HepG2 (cell line): ENCODE measurements at regions not wholly inside any gene's neighbourhood (a gene's known extent, or its start where the extent isn't known, plus 50 kb on each side); places are given as distances from the start of the nearest gene placed in this dataset.

ENCODE experiments used
- ATAC-seq: fragments of 200-7000 bp; cut with Tn5 transposase; 3 replicates; pipeline ENCODE4 v1.9.1; 2020; ENCODE audit warnings: mild to moderate bottlenecking, moderate library complexity
- BruUV-seq: library from RNA; stranded (reverse); fragments of 400-500 nt; replicated peaks from 2 replicates; lab custom pipeline; 2021; lab: Mats Ljungman, UMichigan
- CTCF ChIA-PET: fragments of 300-600 bp; formaldehyde crosslinking; extraction: SDS; loops from one replicate; lab custom pipeline; 2021; ENCODE audit warnings: low total read pairs, inconsistent platforms, low intra/inter-chr PET ratio; lab: Yijun Ruan, JAX
- POLR2A ChIA-PET: fragments of 350-600 bp; sonication (Branson Sonifier 250); formaldehyde crosslinking; loops from one replicate; lab custom pipeline; 2020; ENCODE audit warnings: antibody characterized with exemption, inconsistent platforms; lab: Yijun Ruan, JAX
- DNase-seq: peaks from one replicate; pipeline ENCODE4 v3.0.0-alpha.2; 2015; ENCODE audit warnings: low spot score
- FAIRE-seq: peaks from 3 replicates; lab custom pipeline; 2011; peaks lifted over from hg19 to GRCh38; lab: Jason Lieb, UNC
- H2AFZ ChIP-seq: one replicate; pipeline ENCODE4 v1.6.1; 2011; ENCODE audit warnings: low read length, inconsistent platforms
- H3K27ac ChIP-seq: fragments of 300-600 bp; 3 replicates; pipeline ENCODE4 v1.8.0; 2011; ENCODE audit warnings: mixed run types, mild to moderate bottlenecking, mixed read lengths, low read length, inconsistent platforms; ENCODE audit not compliant: insufficient read depth; ENCODE audit errors: extremely low read length
- H3K27me3 ChIP-seq, 2 experiments: fragments of 200-600 bp in 1 of 2; 2 replicates in 1 of 2; 3 replicates in 1 of 2; pipeline versions ENCODE4 v1.6.0 to v1.8.0; 2011; ENCODE audit warnings: low read length in 2 of 2, mild to moderate bottlenecking in 2 of 2, moderate library complexity in 2 of 2, inconsistent platforms in 1 of 2; ENCODE audit not compliant: insufficient read depth in 2 of 2, control insufficient read depth in 1 of 2
- H3K36me3 ChIP-seq, 2 experiments: fragments of 200-600 bp in 1 of 2; replicated peaks in 1 of 2; 2 replicates in 1 of 2; 3 replicates in 1 of 2; pipeline versions ENCODE4 v1.5.1 to v1.8.0; 2011; ENCODE audit warnings: low read length in 2 of 2, inconsistent platforms in 1 of 2; ENCODE audit not compliant: insufficient read depth in 2 of 2, control insufficient read depth in 1 of 2
- H3K4me1 ChIP-seq: 2 replicates; pipeline ENCODE4 v1.5.1; 2012; ENCODE audit warnings: low read length, inconsistent platforms; ENCODE audit not compliant: insufficient read depth
- H3K4me2 ChIP-seq: 2 replicates; pipeline ENCODE4 v1.6.0; 2011; ENCODE audit warnings: low read depth, low read length, inconsistent platforms
- H3K4me3 ChIP-seq, 3 experiments: fragments of 200-600 bp in 1 of 3; sonication (generic), shearing (Covaris generic) in 1 of 3; replicated peaks in 1 of 3; 2 replicates each; pipeline ENCODE4 v1.5.1; 2011 to 2016; ENCODE audit warnings: low read length in 3 of 3, inconsistent platforms in 2 of 3, low read depth in 2 of 3, mild to moderate bottlenecking in 2 of 3, control low read depth in 1 of 3, mixed read lengths in 1 of 3; ENCODE audit not compliant: insufficient read depth in 1 of 3
- H3K79me2 ChIP-seq: one replicate; pipeline ENCODE4 v1.6.1; 2011; ENCODE audit warnings: low read length, inconsistent platforms; ENCODE audit not compliant: insufficient read depth
- H3K9ac ChIP-seq: 2 replicates; pipeline ENCODE4 v1.6.0; 2011; ENCODE audit warnings: mild to moderate bottlenecking, low read depth, low read length, inconsistent platforms; ENCODE audit not compliant: insufficient read depth
- H3K9me3 ChIP-seq: 2 replicates; pipeline ENCODE4 v1.5.1; 2012; ENCODE audit warnings: mild to moderate bottlenecking, low read length
- H4K20me1 ChIP-seq: 2 replicates; pipeline ENCODE4 v1.6.0; 2011; ENCODE audit warnings: inconsistent platforms, mild to moderate bottlenecking, low read length, moderate library complexity; ENCODE audit not compliant: insufficient read depth
- ATF2 ChIP-seq: sonication (generic); formaldehyde crosslinking; IDR thresholded peaks from 2 replicates; pipeline ENCODE4 v1.4.0; 2020; ENCODE audit warnings: missing genetic modification reagents
- CCDC6 ChIP-seq: sonication (generic); formaldehyde crosslinking; IDR thresholded peaks from 2 replicates; pipeline ENCODE4 v1.8.1; 2022; ENCODE audit warnings: mild to moderate bottlenecking, missing genetic modification reagents, moderate library complexity
- CENPT ChIP-seq: sonication (generic); formaldehyde crosslinking; IDR thresholded peaks from 2 replicates; pipeline ENCODE4 v1.8.0; 2022; ENCODE audit warnings: low read depth, mild to moderate bottlenecking, moderate library complexity, missing genetic modification reagents
- DPF2 ChIP-seq: sonication (generic); formaldehyde crosslinking; IDR thresholded peaks from 2 replicates; pipeline ENCODE4 v1.4.0; 2020; ENCODE audit warnings: mild to moderate bottlenecking, low read depth, missing genetic modification reagents, borderline replicate concordance
- FOXJ3 ChIP-seq: sonication (generic); formaldehyde crosslinking; IDR thresholded peaks from 2 replicates; pipeline ENCODE4 v1.4.0; 2020; ENCODE audit warnings: missing genetic modification reagents, mild to moderate bottlenecking, borderline replicate concordance
- GRHL1 ChIP-seq: sonication (generic); formaldehyde crosslinking; conservative IDR thresholded peaks from 2 replicates; pipeline ENCODE4 v1.8.0; 2022; ENCODE audit warnings: missing genetic modification reagents
- HOXA3 ChIP-seq: sonication (generic); formaldehyde crosslinking; IDR thresholded peaks from 2 replicates; pipeline ENCODE4 v1.5.0; 2020; ENCODE audit warnings: missing genetic modification reagents
- KDM4B ChIP-seq: sonication (generic); formaldehyde crosslinking; IDR thresholded peaks from 2 replicates; pipeline ENCODE4 v1.4.0; 2020; ENCODE audit warnings: missing genetic modification reagents
- KLF16 ChIP-seq, 2 experiments: sonication (generic) in 1 of 2; formaldehyde crosslinking in 1 of 2; IDR thresholded peaks; 2 replicates each; pipeline versions ENCODE4 v1.6.1 to v1.8.0; 2016 to 2023; ENCODE audit warnings: missing genetic modification reagents in 2 of 2, missing compliant biosample characterization in 1 of 2
- KMT2A ChIP-seq: sonication (generic); formaldehyde crosslinking; IDR thresholded peaks from 2 replicates; pipeline ENCODE4 v1.4.0; 2020; ENCODE audit warnings: missing genetic modification reagents
- RFXAP ChIP-seq: sonication (generic); formaldehyde crosslinking; IDR thresholded peaks from 2 replicates; pipeline ENCODE4 v1.4.0; 2020; ENCODE audit warnings: missing genetic modification reagents, borderline replicate concordance
- SP1 ChIP-seq, 2 experiments: fragments of 450-650 bp in 1 of 2; sonication (generic) in 1 of 2; formaldehyde crosslinking in 1 of 2; IDR thresholded peaks; 2 replicates each; pipeline versions ENCODE4 v1.4.0 to v1.6.1; 2016 to 2020; ENCODE audit warnings: missing genetic modification reagents in 1 of 2
- U2AF2 ChIP-seq: fragments of 200-400 bp; formaldehyde crosslinking; IDR thresholded peaks from 2 replicates; pipeline ENCODE4 v1.6.1; 2017; ENCODE audit warnings: low read depth, mild to moderate bottlenecking, low read length
- ZNF430 ChIP-seq: sonication (generic); formaldehyde crosslinking; IDR thresholded peaks from 2 replicates; pipeline ENCODE4 v1.9.0; 2021; ENCODE audit warnings: mild to moderate bottlenecking, missing genetic modification reagents
- ZNF674 ChIP-seq: sonication (generic); formaldehyde crosslinking; IDR thresholded peaks from 2 replicates; pipeline ENCODE4 v1.5.0; 2020; ENCODE audit warnings: low read depth, mild to moderate bottlenecking, missing genetic modification reagents
- WGBS: methylation state at CpG from one replicate; pipeline ENCODE4 v1.1.6; 2017; ENCODE audit warnings: low lambda C conversion rate; 5-methylcytosine and 5-hydroxymethylcytosine counted together
- in situ Hi-C: cut with HindIII; loops from 2 replicates; pipeline ENCODE4 v1.10.0; 2017; ENCODE audit warnings: low pct_unique_long_range_greater_than_20kb; ENCODE audit not compliant: extremely low pct_ligation_motif_present
- intact Hi-C: fragments of 100-400 bp; cut with micrococcal nuclease; formaldehyde crosslinking; loops from one replicate; pipeline ENCODE4 v1.10.0; 2022; ENCODE audit not compliant: unreplicated experiment

GRCh38 chr10:25804505-25804904 is 129.5 kb upstream of the MYO3A start:
- ChIA-PET CTCF (no interaction called here), POLR2A (no interaction called here)
- Histone ChIP-seq H3K9me3 (no peaks in the 10 kb centered on the region), H3K4me3 (no peak overlapping the region), H4K20me1 (no peaks in the 10 kb centered on the region), H2AFZ (no peak overlapping the region), H3K27ac (no peak overlapping the region), H3K27me3 (no peaks in the 10 kb centered on the region), H3K4me2 (no peak overlapping the region), H3K4me1 (no peaks in the 10 kb centered on the region), H3K9ac (no peak overlapping the region), H3K36me3 (no peaks in the 10 kb centered on the region), H3K79me2 (no peaks in the 10 kb centered on the region)
- BruUV-seq, result no TSS peak
- intact Hi-C loops (no loop called here), in situ Hi-C loops (no loop called here)
- FAIRE-seq, result no peak
- 0% methylated on average over 2 of the region's 2 CpGs for WGBS
- no peak for TF ChIP-seq CCDC6 (CRISPR knock-in tag)
- no peak for TF ChIP-seq U2AF2
- TF ChIP-seq ZNF674 (CRISPR knock-in tag), result no peak
- no peak for TF ChIP-seq SP1 (IDR thresholded peaks at IDR 0.05)
- TF ChIP-seq SP1 (CRISPR knock-in tag; IDR thresholded peaks at IDR 0.05), result no peak
- TF ChIP-seq ATF2, result no peak
- no peak for DNase-seq
- no peak for ATAC-seq

GRCh38 chr10:25805986-25806385 is 128.0 kb upstream of the MYO3A start:
- H3K4me1 ChIP-seq, result no peaks in the 10 kb centered on the region
- POLR2A ChIA-PET, result no interaction called here
- no peaks in the 10 kb centered on the region for H4K20me1 ChIP-seq
- no peak overlapping the region for H3K4me2 ChIP-seq
- no peaks in the 10 kb centered on the region for H3K79me2 ChIP-seq
- CTCF ChIA-PET, result no interaction called here
- in situ Hi-C loops (no loop called here), intact Hi-C loops (no loop called here)
- no TSS peak for BruUV-seq
- ATAC-seq (no peak), FAIRE-seq (no peak), DNase-seq (no peak)
- no peaks in the 10 kb centered on the region for H3K36me3 ChIP-seq
- 36% methylated on average over 6 of the region's 9 CpGs for WGBS
- H3K9me3 ChIP-seq, result no peaks in the 10 kb centered on the region
- H3K4me3 ChIP-seq, result no peak overlapping the region
- H3K27me3 ChIP-seq, result no peaks in the 10 kb centered on the region
- no peak overlapping the region for H2AFZ ChIP-seq
- no peak overlapping the region for H3K9ac ChIP-seq
- H3K27ac ChIP-seq, result no peak overlapping the region
- TF ChIP-seq HOXA3, result no peak
- no peak for TF ChIP-seq RFXAP (CRISPR knock-in tag)
- TF ChIP-seq GRHL1 (CRISPR knock-in tag), result no peak
- no peak for TF ChIP-seq KMT2A
- no peak for TF ChIP-seq DPF2 (CRISPR knock-in tag)
- no peak for TF ChIP-seq KLF16 (CRISPR knock-in tag; IDR thresholded peaks at IDR 0.05)
- TF ChIP-seq ZNF430, result no peak
- TF ChIP-seq CENPT (CRISPR knock-in tag), result no peak
- no peak for TF ChIP-seq FOXJ3 (CRISPR knock-in tag)
- no peak for TF ChIP-seq KDM4B (CRISPR knock-in tag)
